Endothelial cell of umbilical vein (primary cell): ENCODE measurements at regions not wholly inside any gene's neighbourhood (a gene's known extent, or its start where the extent isn't known, plus 50 kb on each side); places are given as distances from the start of the nearest gene placed in this dataset.

Experiments
- BruUV-seq: library from RNA; stranded (reverse); fragments of 400-500 nt; replicated peaks from 2 replicates; lab custom pipeline; 2021; lab: Mats Ljungman, UMichigan
- CTCF ChIA-PET: fragments of 300-600, 350-600 bp; sonication (Branson Sonifier 250); formaldehyde crosslinking; loops from one replicate; lab custom pipeline; 2021; ENCODE audit warnings: antibody characterized with exemption, inconsistent platforms; lab: Charles Lee
- POLR2A ChIA-PET: fragments of 300-600, 350-600 bp; sonication (Branson Sonifier 250); formaldehyde crosslinking; loops from one replicate; lab custom pipeline; 2021; ENCODE audit warnings: antibody characterized with exemption, inconsistent platforms; lab: Charles Lee
- DNase-seq: peaks from one replicate; pipeline ENCODE4 v3.0.0-alpha.2; 2011; ENCODE audit warnings: low read depth, low spot score
- FAIRE-seq: peaks from 2 replicates; lab custom pipeline; 2011; peaks lifted over from hg19 to GRCh38; lab: Jason Lieb, UNC
- H2AFZ ChIP-seq: 2 replicates; pipeline ENCODE4 v1.6.0; 2012; ENCODE audit warnings: low read depth, low read length, control low read depth, inconsistent platforms
- H3K27ac ChIP-seq: 2 replicates; pipeline ENCODE4 v1.5.1; 2011; ENCODE audit warnings: low read depth, mild to moderate bottlenecking, control low read depth, low read length, moderate library complexity; ENCODE audit not compliant: insufficient read depth
- H3K27me3 ChIP-seq, 2 experiments: 2 replicates each; pipeline versions ENCODE4 v1.6.0 to v1.6.1; 2011; ENCODE audit warnings: low read length in 2 of 2, mixed read lengths in 1 of 2; ENCODE audit not compliant: control insufficient read depth in 2 of 2, insufficient read depth in 2 of 2
- H3K36me3 ChIP-seq, 2 experiments: 2 replicates in 1 of 2; 3 replicates in 1 of 2; pipeline ENCODE4 v1.5.1; 2011; ENCODE audit warnings: low read length in 2 of 2, mild to moderate bottlenecking in 1 of 2, moderate library complexity in 1 of 2; ENCODE audit not compliant: control insufficient read depth in 2 of 2, insufficient read depth in 2 of 2; ENCODE audit errors: extremely low read depth in 1 of 2
- H3K4me1 ChIP-seq: 3 replicates; pipeline ENCODE4 v1.5.1; 2011; ENCODE audit warnings: mild to moderate bottlenecking, low read length; ENCODE audit not compliant: control insufficient read depth, insufficient read depth; ENCODE audit errors: extremely low read depth
- H3K4me2 ChIP-seq: 2 replicates; pipeline ENCODE4 v1.6.1; 2011; ENCODE audit warnings: low read length, control low read depth, mixed read lengths; ENCODE audit not compliant: insufficient read depth
- H3K4me3 ChIP-seq, 3 experiments: fragments of 200-600 bp in 1 of 3; sonication (generic), shearing (Covaris generic) in 1 of 3; replicated peaks in 1 of 3; 2 replicates each; pipeline ENCODE4 v1.5.1; 2011 to 2016; ENCODE audit warnings: control low read depth in 3 of 3, low read length in 3 of 3, mild to moderate bottlenecking in 2 of 3, inconsistent platforms in 1 of 3, low read depth in 1 of 3, moderate library complexity in 1 of 3; ENCODE audit not compliant: insufficient read depth in 1 of 3
- H3K79me2 ChIP-seq: 2 replicates; pipeline ENCODE4 v1.6.0; 2012; ENCODE audit warnings: low read length, inconsistent platforms; ENCODE audit not compliant: control insufficient read depth, insufficient read depth
- H3K9ac ChIP-seq: replicated peaks from 2 replicates; pipeline ENCODE3; 2011; ENCODE audit warnings: low read length, control low read depth; ENCODE audit not compliant: insufficient read depth; ENCODE audit errors: extremely low read depth
- H3K9me1 ChIP-seq: replicated peaks from 3 replicates; pipeline ENCODE4 v1.6.0; 2011; ENCODE audit warnings: mild to moderate bottlenecking, low read length; ENCODE audit not compliant: control insufficient read depth, insufficient read depth; ENCODE audit errors: extremely low read depth
- H3K9me3 ChIP-seq: replicated peaks from 2 replicates; pipeline ENCODE4 v1.5.1; 2012; ENCODE audit warnings: low read length, inconsistent platforms; ENCODE audit not compliant: control insufficient read depth, insufficient read depth
- H4K20me1 ChIP-seq: replicated peaks from 2 replicates; pipeline ENCODE3; 2011; ENCODE audit warnings: mild to moderate bottlenecking, low read length; ENCODE audit not compliant: control insufficient read depth, insufficient read depth; ENCODE audit errors: extremely low read depth
- EZH2 ChIP-seq: IDR thresholded peaks from 2 replicates; pipeline ENCODE4 v1.6.1; 2012; ENCODE audit warnings: borderline replicate concordance, low read depth, mild to moderate bottlenecking, moderate library complexity, low read length, inconsistent platforms; ENCODE audit not compliant: severe bottlenecking
- FOS ChIP-seq: IDR thresholded peaks from 2 replicates; pipeline ENCODE4 v1.6.1; 2011; ENCODE audit warnings: mild to moderate bottlenecking, low read length, moderate library complexity, borderline replicate concordance; ENCODE audit not compliant: insufficient read depth
- GATA2 ChIP-seq: IDR thresholded peaks from 2 replicates; pipeline ENCODE4 v1.7.0; 2011; ENCODE audit warnings: low read depth, mild to moderate bottlenecking, moderate library complexity, mixed read lengths, low read length; ENCODE audit not compliant: insufficient read length, insufficient read depth
- JUN ChIP-seq: IDR thresholded peaks from 2 replicates; pipeline ENCODE4 v1.6.1; 2011; ENCODE audit warnings: borderline replicate concordance, low read depth; ENCODE audit not compliant: insufficient read length, insufficient read depth
- MYC ChIP-seq: IDR thresholded peaks from one replicate; pipeline ENCODE4 v1.6.1; 2011; ENCODE audit warnings: mild to moderate bottlenecking, low read depth, low read length
- POLR2A ChIP-seq: IDR thresholded peaks from 2 replicates; pipeline ENCODE4 v1.6.1; 2012; ENCODE audit warnings: low read depth, mild to moderate bottlenecking, control low read depth, low read length
- POLR2AphosphoS5 ChIP-seq: IDR thresholded peaks from 2 replicates; pipeline ENCODE4 v1.6.1; 2012; ENCODE audit warnings: low read depth, mild to moderate bottlenecking, control low read depth, low read length, moderate library complexity; ENCODE audit not compliant: insufficient read depth
- dilution Hi-C: fragments of 300-500 bp; cut with MboI; formaldehyde crosslinking; loops from one replicate; pipeline ENCODE4 v1.15.0; 2019; ENCODE audit warnings: low sequenced_read_pairs; ENCODE audit not compliant: extremely low pct_ligation_motif_present
- intact Hi-C: fragments of 100-400 bp; cut with micrococcal nuclease; formaldehyde crosslinking; loops from one replicate; pipeline ENCODE4 v1.10.0; 2022
- TF ChIP-seq, protein P1 (sequence below): IDR thresholded peaks from 2 replicates; pipeline ENCODE4 v1.6.1; 2011; ENCODE audit not compliant: insufficient read depth, insufficient read length
- TF ChIP-seq, protein P2 (sequence below), 2 donors: IDR thresholded peaks; 1 replicate in 1 of 2; 2 replicates in 1 of 2; pipeline ENCODE4 v1.5.1; 2011; ENCODE audit warnings: low read length in 2 of 2, mild to moderate bottlenecking in 2 of 2, moderate library complexity in 2 of 2, control low read depth in 1 of 2, inconsistent platforms in 1 of 2, low read depth in 1 of 2; ENCODE audit not compliant: insufficient read depth in 1 of 2; ENCODE audit errors: extremely low read depth in 1 of 2

DNA sequence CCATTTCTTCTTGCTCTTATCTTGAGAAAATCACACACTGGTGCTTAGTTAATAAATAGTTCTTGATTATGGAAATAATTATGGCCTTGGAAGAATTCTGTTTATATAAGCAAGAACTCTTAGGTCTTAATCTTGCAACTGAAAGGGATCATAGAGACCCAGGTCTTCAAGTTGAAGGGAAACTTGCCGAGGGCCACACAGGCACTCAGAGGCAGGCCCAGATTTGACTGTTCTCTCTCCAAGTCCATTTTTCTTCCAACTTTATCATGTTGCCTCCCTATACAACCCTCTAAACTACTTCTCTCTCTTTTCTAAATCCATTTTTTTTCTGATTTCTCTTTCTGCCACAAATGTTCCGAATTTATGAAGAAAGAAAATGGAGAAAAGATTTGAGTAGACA is 94.5 kb upstream of the RMDN2 start:
- H3K27me3 ChIP-seq: no peaks in the 10 kb centered on the region
- intact Hi-C loops: loop anchor here (5.0 kb wide), 1 partner anchor 268 kb away; no protein-coding TSS in a partner anchor
- FAIRE-seq (no peak), DNase-seq (no peak)
- no peaks in the 10 kb centered on the region for H4K20me1 ChIP-seq
- H3K36me3 ChIP-seq: no peaks in the 10 kb centered on the region
- BruUV-seq: no TSS peak
- no peaks in the 10 kb centered on the region for H3K9me1 ChIP-seq
- TF ChIP-seq POLR2AphosphoS5 (no peak), JUN (no peak), MYC (no peak), POLR2A (no peak), GATA2 (no peak), FOS (no peak), EZH2 (no peak)
- TF ChIP-seq, protein P1, sequence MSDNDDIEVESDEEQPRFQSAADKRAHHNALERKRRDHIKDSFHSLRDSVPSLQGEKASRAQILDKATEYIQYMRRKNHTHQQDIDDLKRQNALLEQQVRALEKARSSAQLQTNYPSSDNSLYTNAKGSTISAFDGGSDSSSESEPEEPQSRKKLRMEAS: no peak
- TF ChIP-seq, protein P2, sequence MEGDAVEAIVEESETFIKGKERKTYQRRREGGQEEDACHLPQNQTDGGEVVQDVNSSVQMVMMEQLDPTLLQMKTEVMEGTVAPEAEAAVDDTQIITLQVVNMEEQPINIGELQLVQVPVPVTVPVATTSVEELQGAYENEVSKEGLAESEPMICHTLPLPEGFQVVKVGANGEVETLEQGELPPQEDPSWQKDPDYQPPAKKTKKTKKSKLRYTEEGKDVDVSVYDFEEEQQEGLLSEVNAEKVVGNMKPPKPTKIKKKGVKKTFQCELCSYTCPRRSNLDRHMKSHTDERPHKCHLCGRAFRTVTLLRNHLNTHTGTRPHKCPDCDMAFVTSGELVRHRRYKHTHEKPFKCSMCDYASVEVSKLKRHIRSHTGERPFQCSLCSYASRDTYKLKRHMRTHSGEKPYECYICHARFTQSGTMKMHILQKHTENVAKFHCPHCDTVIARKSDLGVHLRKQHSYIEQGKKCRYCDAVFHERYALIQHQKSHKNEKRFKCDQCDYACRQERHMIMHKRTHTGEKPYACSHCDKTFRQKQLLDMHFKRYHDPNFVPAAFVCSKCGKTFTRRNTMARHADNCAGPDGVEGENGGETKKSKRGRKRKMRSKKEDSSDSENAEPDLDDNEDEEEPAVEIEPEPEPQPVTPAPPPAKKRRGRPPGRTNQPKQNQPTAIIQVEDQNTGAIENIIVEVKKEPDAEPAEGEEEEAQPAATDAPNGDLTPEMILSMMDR (IDR thresholded peaks at IDR 0.05; ENCODE audit: extremely low read depth in 1 of 2, insufficient read depth in 1 of 2, low read depth in 1 of 2, low read length in 2 of 2): no peak
- no peak overlapping the region for H2AFZ ChIP-seq
- no peak overlapping the region for H3K4me3 ChIP-seq
- ChIA-PET CTCF (interaction anchor here (1.7 to 11.5 kb wide), 5 partner anchors 21 to 433 kb away, joined by 4 to 506 read pairs (median 201); no protein-coding TSS in a partner anchor), POLR2A (no interaction called here)
- dilution Hi-C loops: no loop called here
- peaks cover 32% of the 10 kb centered on the region for H3K4me1 ChIP-seq
- no peak overlapping the region for H3K4me2 ChIP-seq
- no peaks in the 10 kb centered on the region for H3K79me2 ChIP-seq
- no peak overlapping the region for H3K27ac ChIP-seq
- H3K9ac ChIP-seq: no peak overlapping the region
- no peaks in the 10 kb centered on the region for H3K9me3 ChIP-seq
